Endothelial cell of umbilical vein (primary cell): ENCODE measurements at regions not wholly inside any gene's neighbourhood (a gene's known extent, or its start where the extent isn't known, plus 50 kb on each side); places are given as distances from the start of the nearest gene placed in this dataset.

Source experiments
- BruUV-seq: library from RNA; stranded (reverse); fragments of 400-500 nt; replicated peaks from 2 replicates; lab custom pipeline; 2021; lab: Mats Ljungman, UMichigan
- CTCF ChIA-PET: fragments of 300-600, 350-600 bp; sonication (Branson Sonifier 250); formaldehyde crosslinking; loops from one replicate; lab custom pipeline; 2021; ENCODE audit warnings: antibody characterized with exemption, inconsistent platforms; lab: Charles Lee
- POLR2A ChIA-PET: fragments of 300-600, 350-600 bp; sonication (Branson Sonifier 250); formaldehyde crosslinking; loops from one replicate; lab custom pipeline; 2021; ENCODE audit warnings: antibody characterized with exemption, inconsistent platforms; lab: Charles Lee
- DNase-seq: peaks from one replicate; pipeline ENCODE4 v3.0.0-alpha.2; 2011; ENCODE audit warnings: low read depth, low spot score
- FAIRE-seq: peaks from 2 replicates; lab custom pipeline; 2011; peaks lifted over from hg19 to GRCh38; lab: Jason Lieb, UNC
- H2AFZ ChIP-seq: 2 replicates; pipeline ENCODE4 v1.6.0; 2012; ENCODE audit warnings: low read depth, low read length, control low read depth, inconsistent platforms
- H3K27ac ChIP-seq: 2 replicates; pipeline ENCODE4 v1.5.1; 2011; ENCODE audit warnings: low read depth, mild to moderate bottlenecking, control low read depth, low read length, moderate library complexity; ENCODE audit not compliant: insufficient read depth
- H3K27me3 ChIP-seq, 2 experiments: 2 replicates each; pipeline versions ENCODE4 v1.6.0 to v1.6.1; 2011; ENCODE audit warnings: low read length in 2 of 2, mixed read lengths in 1 of 2; ENCODE audit not compliant: control insufficient read depth in 2 of 2, insufficient read depth in 2 of 2
- H3K36me3 ChIP-seq, 2 experiments: 2 replicates in 1 of 2; 3 replicates in 1 of 2; pipeline ENCODE4 v1.5.1; 2011; ENCODE audit warnings: low read length in 2 of 2, mild to moderate bottlenecking in 1 of 2, moderate library complexity in 1 of 2; ENCODE audit not compliant: control insufficient read depth in 2 of 2, insufficient read depth in 2 of 2; ENCODE audit errors: extremely low read depth in 1 of 2
- H3K4me1 ChIP-seq: 3 replicates; pipeline ENCODE4 v1.5.1; 2011; ENCODE audit warnings: mild to moderate bottlenecking, low read length; ENCODE audit not compliant: control insufficient read depth, insufficient read depth; ENCODE audit errors: extremely low read depth
- H3K4me2 ChIP-seq: 2 replicates; pipeline ENCODE4 v1.6.1; 2011; ENCODE audit warnings: low read length, control low read depth, mixed read lengths; ENCODE audit not compliant: insufficient read depth
- H3K4me3 ChIP-seq, 3 experiments: fragments of 200-600 bp in 1 of 3; sonication (generic), shearing (Covaris generic) in 1 of 3; replicated peaks in 1 of 3; 2 replicates each; pipeline ENCODE4 v1.5.1; 2011 to 2016; ENCODE audit warnings: control low read depth in 3 of 3, low read length in 3 of 3, mild to moderate bottlenecking in 2 of 3, inconsistent platforms in 1 of 3, low read depth in 1 of 3, moderate library complexity in 1 of 3; ENCODE audit not compliant: insufficient read depth in 1 of 3
- H3K79me2 ChIP-seq: 2 replicates; pipeline ENCODE4 v1.6.0; 2012; ENCODE audit warnings: low read length, inconsistent platforms; ENCODE audit not compliant: control insufficient read depth, insufficient read depth
- H3K9ac ChIP-seq: replicated peaks from 2 replicates; pipeline ENCODE3; 2011; ENCODE audit warnings: low read length, control low read depth; ENCODE audit not compliant: insufficient read depth; ENCODE audit errors: extremely low read depth
- H3K9me1 ChIP-seq: replicated peaks from 3 replicates; pipeline ENCODE4 v1.6.0; 2011; ENCODE audit warnings: mild to moderate bottlenecking, low read length; ENCODE audit not compliant: control insufficient read depth, insufficient read depth; ENCODE audit errors: extremely low read depth
- H3K9me3 ChIP-seq: replicated peaks from 2 replicates; pipeline ENCODE4 v1.5.1; 2012; ENCODE audit warnings: low read length, inconsistent platforms; ENCODE audit not compliant: control insufficient read depth, insufficient read depth
- H4K20me1 ChIP-seq: replicated peaks from 2 replicates; pipeline ENCODE3; 2011; ENCODE audit warnings: mild to moderate bottlenecking, low read length; ENCODE audit not compliant: control insufficient read depth, insufficient read depth; ENCODE audit errors: extremely low read depth
- EZH2 ChIP-seq: IDR thresholded peaks from 2 replicates; pipeline ENCODE4 v1.6.1; 2012; ENCODE audit warnings: borderline replicate concordance, low read depth, mild to moderate bottlenecking, moderate library complexity, low read length, inconsistent platforms; ENCODE audit not compliant: severe bottlenecking
- FOS ChIP-seq: IDR thresholded peaks from 2 replicates; pipeline ENCODE4 v1.6.1; 2011; ENCODE audit warnings: mild to moderate bottlenecking, low read length, moderate library complexity, borderline replicate concordance; ENCODE audit not compliant: insufficient read depth
- GATA2 ChIP-seq: IDR thresholded peaks from 2 replicates; pipeline ENCODE4 v1.7.0; 2011; ENCODE audit warnings: low read depth, mild to moderate bottlenecking, moderate library complexity, mixed read lengths, low read length; ENCODE audit not compliant: insufficient read length, insufficient read depth
- JUN ChIP-seq: IDR thresholded peaks from 2 replicates; pipeline ENCODE4 v1.6.1; 2011; ENCODE audit warnings: borderline replicate concordance, low read depth; ENCODE audit not compliant: insufficient read length, insufficient read depth
- MAX ChIP-seq: IDR thresholded peaks from 2 replicates; pipeline ENCODE4 v1.6.1; 2011; ENCODE audit not compliant: insufficient read depth, insufficient read length
- MYC ChIP-seq: IDR thresholded peaks from one replicate; pipeline ENCODE4 v1.6.1; 2011; ENCODE audit warnings: mild to moderate bottlenecking, low read depth, low read length
- POLR2A ChIP-seq: IDR thresholded peaks from 2 replicates; pipeline ENCODE4 v1.6.1; 2012; ENCODE audit warnings: low read depth, mild to moderate bottlenecking, control low read depth, low read length
- POLR2AphosphoS5 ChIP-seq: IDR thresholded peaks from 2 replicates; pipeline ENCODE4 v1.6.1; 2012; ENCODE audit warnings: low read depth, mild to moderate bottlenecking, control low read depth, low read length, moderate library complexity; ENCODE audit not compliant: insufficient read depth
- dilution Hi-C: fragments of 300-500 bp; cut with MboI; formaldehyde crosslinking; loops from one replicate; pipeline ENCODE4 v1.15.0; 2019; ENCODE audit warnings: low sequenced_read_pairs; ENCODE audit not compliant: extremely low pct_ligation_motif_present
- intact Hi-C: fragments of 100-400 bp; cut with micrococcal nuclease; formaldehyde crosslinking; loops from one replicate; pipeline ENCODE4 v1.10.0; 2022
- TF ChIP-seq, protein P1 (sequence below), 2 donors: IDR thresholded peaks; 1 replicate in 1 of 2; 2 replicates in 1 of 2; pipeline ENCODE4 v1.5.1; 2011; ENCODE audit warnings: low read length in 2 of 2, mild to moderate bottlenecking in 2 of 2, moderate library complexity in 2 of 2, control low read depth in 1 of 2, inconsistent platforms in 1 of 2, low read depth in 1 of 2; ENCODE audit not compliant: insufficient read depth in 1 of 2; ENCODE audit errors: extremely low read depth in 1 of 2

DNA sequence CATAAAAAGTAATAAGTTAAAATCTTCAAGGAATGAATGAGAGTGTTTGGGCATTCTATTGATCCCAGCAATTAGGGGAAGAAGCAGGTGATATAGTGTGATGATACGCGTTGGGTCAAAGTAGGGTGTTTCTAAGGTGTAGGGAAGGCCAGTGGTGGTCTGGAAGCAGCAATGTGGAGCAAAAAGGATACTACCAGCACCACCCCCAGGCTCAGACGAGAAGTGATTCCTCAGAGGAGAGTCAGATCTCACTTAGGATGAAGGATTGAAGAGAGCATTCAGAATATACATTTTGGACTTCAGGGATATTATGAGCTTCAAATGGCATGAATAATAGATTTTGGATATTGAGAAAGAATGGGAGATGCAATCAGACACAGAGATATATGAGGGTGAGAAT lies 497.6 kb downstream of the RMST start:
- no peak for FAIRE-seq
- CTCF ChIA-PET, result interaction anchor here (0.6 to 2.2 kb wide), 15 partner anchors 10 to 973 kb away, joined by 3 to 29 read pairs (median 4); no protein-coding TSS in a partner anchor
- Histone ChIP-seq H3K9ac (no peak overlapping the region), H3K9me3 (no peaks in the 10 kb centered on the region), H3K9me1 (no peaks in the 10 kb centered on the region), H3K4me3 (no peak overlapping the region), H3K36me3 (no peaks in the 10 kb centered on the region), H4K20me1 (no peaks in the 10 kb centered on the region), H2AFZ (no peak overlapping the region), H3K4me2 (no peak overlapping the region), H3K27ac (no peak overlapping the region), H3K27me3 (no peaks in the 10 kb centered on the region), H3K79me2 (no peaks in the 10 kb centered on the region), H3K4me1 (no peaks in the 10 kb centered on the region)
- intact Hi-C loops, result loop anchor here (2.0 to 5.0 kb wide), 3 partner anchors 195 to 437 kb away; no protein-coding TSS in a partner anchor
- no TSS peak for BruUV-seq
- no peak for DNase-seq
- dilution Hi-C loops, result no loop called here
- TF ChIP-seq JUN, result no peak
- no peak for TF ChIP-seq FOS
- TF ChIP-seq, protein P1, sequence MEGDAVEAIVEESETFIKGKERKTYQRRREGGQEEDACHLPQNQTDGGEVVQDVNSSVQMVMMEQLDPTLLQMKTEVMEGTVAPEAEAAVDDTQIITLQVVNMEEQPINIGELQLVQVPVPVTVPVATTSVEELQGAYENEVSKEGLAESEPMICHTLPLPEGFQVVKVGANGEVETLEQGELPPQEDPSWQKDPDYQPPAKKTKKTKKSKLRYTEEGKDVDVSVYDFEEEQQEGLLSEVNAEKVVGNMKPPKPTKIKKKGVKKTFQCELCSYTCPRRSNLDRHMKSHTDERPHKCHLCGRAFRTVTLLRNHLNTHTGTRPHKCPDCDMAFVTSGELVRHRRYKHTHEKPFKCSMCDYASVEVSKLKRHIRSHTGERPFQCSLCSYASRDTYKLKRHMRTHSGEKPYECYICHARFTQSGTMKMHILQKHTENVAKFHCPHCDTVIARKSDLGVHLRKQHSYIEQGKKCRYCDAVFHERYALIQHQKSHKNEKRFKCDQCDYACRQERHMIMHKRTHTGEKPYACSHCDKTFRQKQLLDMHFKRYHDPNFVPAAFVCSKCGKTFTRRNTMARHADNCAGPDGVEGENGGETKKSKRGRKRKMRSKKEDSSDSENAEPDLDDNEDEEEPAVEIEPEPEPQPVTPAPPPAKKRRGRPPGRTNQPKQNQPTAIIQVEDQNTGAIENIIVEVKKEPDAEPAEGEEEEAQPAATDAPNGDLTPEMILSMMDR (IDR thresholded peaks at IDR 0.05; ENCODE audit: extremely low read depth in 1 of 2, insufficient read depth in 1 of 2, low read depth in 1 of 2, low read length in 2 of 2), result no peak
- no peak for TF ChIP-seq POLR2AphosphoS5
- TF ChIP-seq POLR2A, result no peak
- TF ChIP-seq MYC, result no peak
- no peak for TF ChIP-seq MAX
- TF ChIP-seq EZH2, result no peak
- TF ChIP-seq GATA2, result no peak
- POLR2A ChIA-PET, result no interaction called here
